ENCODE measurements at regions not wholly inside any gene's neighbourhood (a gene's known extent, or its start where the extent isn't known, plus 50 kb on each side); places are given as distances from the start of the nearest gene placed in this dataset.

GRCh38 chr13:40376296-40376849 is 290.1 kb downstream of the FOXO1 start:
- TF ChIP-seq POLR2AphosphoS5 (IDR thresholded peaks at IDR 0.05; ENCODE audit: low read depth, low read length) = no peak
- TF ChIP-seq REST (IDR thresholded peaks at IDR 0.05; ENCODE audit: insufficient read depth in 1 of 2, low read depth in 2 of 2, low read length in 2 of 2) = no peak
- no peak for TF ChIP-seq SIN3A (IDR thresholded peaks at IDR 0.05; ENCODE audit: borderline replicate concordance, insufficient read depth, low read length)

All from PFSK-1 (cell line).